ENCODE measurements at regions not wholly inside any gene's neighbourhood (a gene's known extent, or its start where the extent isn't known, plus 50 kb on each side); places are given as distances from the start of the nearest gene placed in this dataset.

DNA sequence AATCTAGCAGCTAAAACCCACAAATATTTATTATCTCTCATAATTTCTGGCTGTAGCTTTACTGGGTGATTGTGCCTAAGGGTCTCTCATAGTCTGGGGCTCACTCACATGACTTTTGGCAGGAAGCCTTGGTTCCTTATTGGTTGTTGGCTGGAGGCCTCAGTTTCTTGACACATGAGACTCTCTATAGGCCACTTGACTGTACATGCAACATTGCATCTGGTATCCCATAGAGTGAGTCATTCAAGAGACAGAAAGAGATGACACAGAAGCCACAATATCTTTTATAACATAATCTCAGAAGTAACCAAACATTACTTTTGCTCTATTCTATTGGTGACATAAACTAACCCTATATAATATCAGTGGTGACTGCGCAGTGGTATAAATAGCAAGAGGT is 128.5 kb upstream of the HNRNPU start:
- Histone ChIP-seq H3K27me3 (no peaks in the 10 kb centered on the region), H3K36me3 (no peaks in the 10 kb centered on the region), H3K27ac (no peak overlapping the region), H3K4me1 (no peaks in the 10 kb centered on the region), H3K4me3 (no peak overlapping the region), H3K9me3 (no peaks in the 10 kb centered on the region)
- intact Hi-C loops (cut with DNase I; ENCODE audit: low total_unique reads) (no loop called here), in situ Hi-C loops (cut with MboI; ENCODE audit: low sequenced_read_pairs in 4 of 4) (no loop called here)
- TF ChIP-seq POLR2A (IDR thresholded peaks at IDR 0.05) = no peak
- no peak for TF ChIP-seq CTCF (IDR thresholded peaks at IDR 0.05 in 4 of 5, conservative IDR thresholded peaks at IDR 0.05 in 1 of 5)
- no peak for ATAC-seq
- no peak for DNase-seq

DNA sequence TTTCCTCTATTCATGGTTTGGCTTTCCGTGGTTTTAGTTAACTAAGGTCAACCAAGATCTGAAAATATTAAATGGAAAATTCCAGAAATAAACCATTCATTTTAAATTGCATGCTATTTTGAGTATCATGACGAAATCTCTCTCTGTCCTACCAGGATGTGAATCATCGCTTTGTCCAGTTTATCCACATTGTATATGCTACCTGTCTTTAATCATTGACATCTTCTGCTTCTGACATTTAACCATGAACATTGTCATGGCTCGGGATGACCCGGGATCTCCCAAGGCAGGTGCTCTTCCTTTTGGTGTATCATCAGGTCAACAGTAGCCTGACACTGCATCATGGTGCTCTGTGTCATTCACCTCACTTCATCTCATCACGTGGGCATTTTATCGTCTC is 125.5 kb upstream of the HNRNPU start:
- intact Hi-C loops (cut with DNase I; ENCODE audit: low total_unique reads) = no loop called here
- no peak overlapping the region for H3K27ac ChIP-seq
- TF ChIP-seq POLR2A (IDR thresholded peaks at IDR 0.05) (no peak), CTCF (IDR thresholded peaks at IDR 0.05 in 4 of 5, conservative IDR thresholded peaks at IDR 0.05 in 1 of 5) (no peak)
- no peaks in the 10 kb centered on the region for H3K27me3 ChIP-seq
- in situ Hi-C loops (cut with MboI; ENCODE audit: low sequenced_read_pairs in 4 of 4) = no loop called here
- DNase-seq (no peak), ATAC-seq (no peak)
- no peak overlapping the region for H3K4me3 ChIP-seq
- H3K36me3 ChIP-seq = no peaks in the 10 kb centered on the region
- H3K9me3 ChIP-seq = no peaks in the 10 kb centered on the region
- no peaks in the 10 kb centered on the region for H3K4me1 ChIP-seq

- no peaks in the 10 kb centered on the region for H3K27me3 ChIP-seq
- ATAC-seq = no peak
- DNase-seq = no peak
- TF ChIP-seq POLR2A (IDR thresholded peaks at IDR 0.05) = no peak
- no peak for TF ChIP-seq CTCF (IDR thresholded peaks at IDR 0.05 in 4 of 5, conservative IDR thresholded peaks at IDR 0.05 in 1 of 5)
- no peak overlapping the region for H3K4me3 ChIP-seq
- no peak overlapping the region for H3K27ac ChIP-seq
- no peaks in the 10 kb centered on the region for H3K9me3 ChIP-seq
- no peaks in the 10 kb centered on the region for H3K4me1 ChIP-seq
- intact Hi-C loops (cut with DNase I; ENCODE audit: low total_unique reads) (no loop called here), in situ Hi-C loops (cut with MboI; ENCODE audit: low sequenced_read_pairs in 4 of 4) (no loop called here)
- no peaks in the 10 kb centered on the region for H3K36me3 ChIP-seq
Observed at GRCh38 chr1:244988521-244988920, 124.2 kb upstream of the HNRNPU start.

DNA sequence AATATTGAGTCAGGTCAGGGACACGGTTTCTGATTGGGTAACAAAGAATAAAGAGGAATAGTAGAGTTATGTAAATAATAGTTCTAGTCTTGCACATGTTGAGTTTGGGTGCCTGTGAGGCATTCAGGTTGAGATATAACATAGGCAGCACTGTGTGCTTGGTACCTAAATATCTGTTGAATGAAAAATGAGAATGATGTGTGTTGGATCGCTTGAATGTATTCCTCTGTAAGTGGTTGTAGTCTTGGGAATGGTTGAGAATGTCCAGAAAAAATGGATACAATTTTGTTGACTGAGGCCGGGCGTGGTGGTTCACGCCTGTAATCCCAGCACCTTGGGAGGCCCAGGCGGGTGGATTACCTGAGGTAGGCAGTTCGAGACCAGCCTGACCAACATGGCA is 116.3 kb upstream of the HNRNPU start:
- H3K27ac ChIP-seq = no peak overlapping the region
- no peak for DNase-seq
- no peak overlapping the region for H3K4me3 ChIP-seq
- H3K27me3 ChIP-seq = no peaks in the 10 kb centered on the region
- TF ChIP-seq POLR2A (IDR thresholded peaks at IDR 0.05) (no peak), CTCF (IDR thresholded peaks at IDR 0.05 in 4 of 5, conservative IDR thresholded peaks at IDR 0.05 in 1 of 5) (no peak)
- no peaks in the 10 kb centered on the region for H3K4me1 ChIP-seq
- H3K36me3 ChIP-seq = no peaks in the 10 kb centered on the region
- no peaks in the 10 kb centered on the region for H3K9me3 ChIP-seq
- in situ Hi-C loops (cut with MboI; ENCODE audit: low sequenced_read_pairs in 4 of 4) = no loop called here
- intact Hi-C loops (cut with DNase I; ENCODE audit: low total_unique reads) = no loop called here
- ATAC-seq = no peak

- H3K27me3 ChIP-seq = no peaks in the 10 kb centered on the region
- no peak for ATAC-seq
- no peaks in the 10 kb centered on the region for H3K36me3 ChIP-seq
- no peaks in the 10 kb centered on the region for H3K9me3 ChIP-seq
- intact Hi-C loops (cut with DNase I; ENCODE audit: low total_unique reads) = loop anchor here (5.0 kb wide), 1 partner anchor 1722 kb away; no protein-coding TSS in a partner anchor
- H3K27ac ChIP-seq = peak overlapping the region in 1 of 4 donors; percentile 19
- DNase-seq = no peak
- TF ChIP-seq CTCF (IDR thresholded peaks at IDR 0.05 in 4 of 5, conservative IDR thresholded peaks at IDR 0.05 in 1 of 5) (no peak), POLR2A (IDR thresholded peaks at IDR 0.05) (no peak)
- in situ Hi-C loops (cut with MboI; ENCODE audit: low sequenced_read_pairs in 4 of 4) = loop anchor here in 3 of 4 donors (5.0 to 25.0 kb wide), 4 partner anchors 110 to 142 kb away; partner anchors contain the start of genes HNRNPU (in 2 of the 3) and COX20 (in 1 of the 3)
- H3K4me1 ChIP-seq = peaks cover 5 to 7% of the 10 kb centered on the region in 2 donors
- no peak overlapping the region for H3K4me3 ChIP-seq
Observed at GRCh38 chr1:244974550-244974949, 110.2 kb upstream of the HNRNPU start.
